GM13977 (cell line): ENCODE measurements at regions not wholly inside any gene's neighbourhood (a gene's known extent, or its start where the extent isn't known, plus 50 kb on each side); places are given as distances from the start of the nearest gene placed in this dataset.

Experiments
- DNase-seq: peaks from one replicate; pipeline ENCODE4 v3.0.0; 2012; ENCODE audit warnings: low spot score
- CTCF ChIP-seq: IDR thresholded peaks from 2 replicates; pipeline ENCODE4 v1.5.1; 2012; ENCODE audit warnings: mild to moderate bottlenecking, control low read depth; ENCODE audit not compliant: insufficient read depth; ENCODE audit errors: extremely low read depth, missing control alignments
- in situ Hi-C: fragments of 300-500 bp; cut with MboI; formaldehyde crosslinking; loops from one replicate; pipeline ENCODE4 v1.12.0; 2022; ENCODE audit warnings: low sequenced_read_pairs, low pct_unique_long_range_greater_than_20kb, mixed read lengths, inconsistent platforms; ENCODE audit not compliant: unreplicated experiment

- no peak for TF ChIP-seq CTCF
- in situ Hi-C loops = no loop called here
- DNase-seq = peak; percentile 35
These were observed 113.7 kb upstream of the LOC128125822 start for GRCh38 chr6:63458480-63459115.

GRCh38 chr6:63459814-63460213, 112.5 kb upstream of the LOC128125822 start:
- in situ Hi-C loops = no loop called here
- no peak for DNase-seq
- TF ChIP-seq CTCF = no peak

- in situ Hi-C loops = no loop called here
- DNase-seq = no peak
- no peak for TF ChIP-seq CTCF
These were observed 111.3 kb upstream of the LOC128125822 start for GRCh38 chr6:63460971-63461370.

- in situ Hi-C loops = no loop called here
- TF ChIP-seq CTCF = no peak
These were observed 108.2 kb upstream of the LOC128125822 start for GRCh38 chr6:63464060-63464459.

GRCh38 chr6:63465750-63466149, 106.5 kb upstream of the LOC128125822 start:
- no peak for DNase-seq
- in situ Hi-C loops = no loop called here

More at GRCh38 chr6:63464060-63464459, 108.2 kb upstream of the LOC128125822 start:
- no peak for DNase-seq

GRCh38 chr6:63466242-63466733, 106.0 kb upstream of the LOC128125822 start:
- no peak for DNase-seq
- in situ Hi-C loops = no loop called here
- TF ChIP-seq CTCF = no peak

More at GRCh38 chr6:63465750-63466149, 106.5 kb upstream of the LOC128125822 start:
- no peak for TF ChIP-seq CTCF
